ENCODE measurements at regions not wholly inside any gene's neighbourhood (a gene's known extent, or its start where the extent isn't known, plus 50 kb on each side); places are given as distances from the start of the nearest gene placed in this dataset.

DNA sequence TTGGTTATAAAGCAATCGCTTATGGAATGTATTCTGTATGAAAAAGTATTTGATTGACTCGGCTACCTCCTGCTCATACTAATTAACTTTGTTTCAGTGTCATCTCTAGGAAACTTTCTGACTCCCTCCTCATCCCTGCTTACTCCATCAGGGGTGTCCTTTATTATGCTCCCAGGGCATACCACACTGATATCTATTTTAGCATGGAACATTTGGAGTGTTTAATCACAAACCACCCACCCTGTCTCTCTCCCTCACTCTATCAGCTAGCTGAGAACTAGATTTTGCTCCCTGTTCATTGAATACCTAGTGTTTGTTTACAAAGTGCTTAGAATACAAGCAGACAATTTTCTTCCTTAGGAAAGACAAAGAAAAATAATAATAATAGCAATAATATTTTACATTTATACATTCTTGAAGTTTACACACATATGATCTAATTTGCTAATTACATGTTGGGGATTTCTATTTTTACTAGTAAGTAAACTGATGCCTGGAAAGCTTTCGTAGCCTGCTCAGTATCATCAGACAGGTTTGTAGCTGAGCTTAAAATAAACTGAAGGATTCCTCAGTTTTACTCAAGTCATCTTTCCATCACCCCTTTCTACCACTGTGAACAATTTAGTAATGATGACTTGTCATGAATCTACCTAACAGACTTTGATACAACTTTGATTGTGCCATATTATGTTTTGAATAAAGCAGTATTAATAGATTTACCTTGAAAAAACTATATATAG, 811.4 kb upstream of the HS3ST1 start:
- no peaks in the 10 kb centered on the region for H3K4me1 ChIP-seq (ENCODE audit: insufficient read depth, poor library complexity, severe bottlenecking)
- H3K27ac ChIP-seq (ENCODE audit: poor library complexity, severe bottlenecking): no peak overlapping the region
- no peaks in the 10 kb centered on the region for H3K36me3 ChIP-seq (ENCODE audit: low read depth)
- no peak overlapping the region for H3K4me3 ChIP-seq (ENCODE audit: severe bottlenecking)
- H3K27me3 ChIP-seq (ENCODE audit: insufficient read depth, poor library complexity, severe bottlenecking): peaks cover 29% of the 10 kb centered on the region
- TF ChIP-seq, protein P1, sequence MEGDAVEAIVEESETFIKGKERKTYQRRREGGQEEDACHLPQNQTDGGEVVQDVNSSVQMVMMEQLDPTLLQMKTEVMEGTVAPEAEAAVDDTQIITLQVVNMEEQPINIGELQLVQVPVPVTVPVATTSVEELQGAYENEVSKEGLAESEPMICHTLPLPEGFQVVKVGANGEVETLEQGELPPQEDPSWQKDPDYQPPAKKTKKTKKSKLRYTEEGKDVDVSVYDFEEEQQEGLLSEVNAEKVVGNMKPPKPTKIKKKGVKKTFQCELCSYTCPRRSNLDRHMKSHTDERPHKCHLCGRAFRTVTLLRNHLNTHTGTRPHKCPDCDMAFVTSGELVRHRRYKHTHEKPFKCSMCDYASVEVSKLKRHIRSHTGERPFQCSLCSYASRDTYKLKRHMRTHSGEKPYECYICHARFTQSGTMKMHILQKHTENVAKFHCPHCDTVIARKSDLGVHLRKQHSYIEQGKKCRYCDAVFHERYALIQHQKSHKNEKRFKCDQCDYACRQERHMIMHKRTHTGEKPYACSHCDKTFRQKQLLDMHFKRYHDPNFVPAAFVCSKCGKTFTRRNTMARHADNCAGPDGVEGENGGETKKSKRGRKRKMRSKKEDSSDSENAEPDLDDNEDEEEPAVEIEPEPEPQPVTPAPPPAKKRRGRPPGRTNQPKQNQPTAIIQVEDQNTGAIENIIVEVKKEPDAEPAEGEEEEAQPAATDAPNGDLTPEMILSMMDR (IDR thresholded peaks at IDR 0.05; ENCODE audit: poor library complexity, severe bottlenecking): no peak
- ATAC-seq (ENCODE audit: low read depth) (no peak), DNase-seq (ENCODE audit: low spot score) (no peak)
- no peaks in the 10 kb centered on the region for H3K9me3 ChIP-seq (ENCODE audit: severe bottlenecking)

DNA sequence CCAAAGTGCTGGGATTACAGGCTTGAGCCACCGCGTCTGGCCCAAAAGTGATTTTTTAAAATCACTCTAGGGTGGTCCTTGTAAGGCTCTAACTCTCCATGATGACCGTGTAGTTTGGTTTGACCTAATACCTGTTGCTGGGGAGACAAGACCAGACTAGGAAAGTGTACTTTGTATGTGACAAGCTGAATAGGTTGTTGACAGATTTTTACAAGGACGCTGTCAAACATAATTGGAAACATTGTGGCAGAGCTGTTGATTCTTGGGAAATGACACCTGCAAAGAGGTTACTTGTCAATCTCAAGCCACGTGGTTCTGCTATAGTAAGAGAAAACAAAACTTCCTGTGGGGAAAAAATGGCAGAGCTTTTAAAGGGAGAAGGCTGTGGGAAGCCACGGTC, 802.4 kb upstream of the HS3ST1 start:
- DNase-seq (ENCODE audit: low spot score) (no peak), ATAC-seq (ENCODE audit: low read depth) (no peak)
- Histone ChIP-seq H3K27ac (ENCODE audit: poor library complexity, severe bottlenecking) (no peak overlapping the region), H3K9me3 (ENCODE audit: severe bottlenecking) (no peaks in the 10 kb centered on the region), H3K4me3 (ENCODE audit: severe bottlenecking) (no peak overlapping the region), H3K36me3 (ENCODE audit: low read depth) (no peaks in the 10 kb centered on the region), H3K27me3 (ENCODE audit: insufficient read depth, poor library complexity, severe bottlenecking) (no peaks in the 10 kb centered on the region), H3K4me1 (ENCODE audit: insufficient read depth, poor library complexity, severe bottlenecking) (no peaks in the 10 kb centered on the region)
- TF ChIP-seq, protein P1 (IDR thresholded peaks at IDR 0.05; ENCODE audit: poor library complexity, severe bottlenecking): no peak

DNA sequence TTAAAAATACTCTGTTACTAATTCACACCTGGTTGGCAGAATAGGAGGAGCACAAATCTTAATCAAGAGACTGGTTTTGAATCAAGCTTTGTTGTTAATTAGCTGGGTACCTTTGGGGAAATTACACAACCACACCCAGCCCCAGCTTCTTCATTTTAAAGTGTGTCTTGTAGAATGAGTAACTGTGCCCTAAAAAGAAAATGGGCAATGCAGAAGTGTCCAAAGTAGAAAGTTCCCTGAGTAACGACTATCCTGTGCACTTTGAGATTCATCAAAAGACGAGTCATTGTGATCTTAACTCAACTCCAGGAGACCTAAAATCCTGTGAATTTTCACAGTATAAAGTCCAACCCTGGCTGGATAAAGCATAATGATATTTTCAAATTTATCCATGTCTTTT, 792.3 kb upstream of the HS3ST1 start:
- Histone ChIP-seq H3K27me3 (ENCODE audit: insufficient read depth, poor library complexity, severe bottlenecking) (no peaks in the 10 kb centered on the region), H3K9me3 (ENCODE audit: severe bottlenecking) (no peaks in the 10 kb centered on the region), H3K36me3 (ENCODE audit: low read depth) (no peaks in the 10 kb centered on the region), H3K4me3 (ENCODE audit: severe bottlenecking) (no peak overlapping the region), H3K4me1 (ENCODE audit: insufficient read depth, poor library complexity, severe bottlenecking) (no peaks in the 10 kb centered on the region), H3K27ac (ENCODE audit: poor library complexity, severe bottlenecking) (no peak overlapping the region)
- ATAC-seq (ENCODE audit: low read depth) (no peak), DNase-seq (ENCODE audit: low spot score) (no peak)
- TF ChIP-seq, protein P1 (IDR thresholded peaks at IDR 0.05; ENCODE audit: poor library complexity, severe bottlenecking): no peak

DNA sequence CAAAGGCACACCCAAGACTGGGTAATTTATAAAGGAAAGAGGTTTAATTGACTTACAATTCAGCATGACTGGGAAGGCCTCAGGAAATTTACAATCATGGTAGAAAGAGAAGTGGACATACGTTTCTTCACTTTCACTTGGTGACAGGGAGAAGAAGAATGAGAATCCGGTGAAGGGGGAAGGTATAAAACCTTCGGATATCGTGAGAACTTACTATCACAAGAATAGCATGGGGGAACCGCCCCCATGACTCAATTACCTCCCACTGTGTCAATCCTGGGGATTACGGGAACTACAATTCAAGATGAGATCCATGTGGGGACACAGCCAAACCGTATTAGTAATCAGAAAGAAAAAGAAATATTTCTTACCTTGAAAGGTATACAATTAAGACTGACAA, 782.9 kb upstream of the HS3ST1 start:
- H3K4me1 ChIP-seq (ENCODE audit: insufficient read depth, poor library complexity, severe bottlenecking): no peaks in the 10 kb centered on the region
- no peaks in the 10 kb centered on the region for H3K27me3 ChIP-seq (ENCODE audit: insufficient read depth, poor library complexity, severe bottlenecking)
- no peak overlapping the region for H3K4me3 ChIP-seq (ENCODE audit: severe bottlenecking)
- no peaks in the 10 kb centered on the region for H3K36me3 ChIP-seq (ENCODE audit: low read depth)
- ATAC-seq (ENCODE audit: low read depth) (no peak), DNase-seq (ENCODE audit: low spot score) (no peak)
- TF ChIP-seq, protein P1 (IDR thresholded peaks at IDR 0.05; ENCODE audit: poor library complexity, severe bottlenecking): no peak
- no peaks in the 10 kb centered on the region for H3K9me3 ChIP-seq (ENCODE audit: severe bottlenecking)
- H3K27ac ChIP-seq (ENCODE audit: poor library complexity, severe bottlenecking): no peak overlapping the region

DNA sequence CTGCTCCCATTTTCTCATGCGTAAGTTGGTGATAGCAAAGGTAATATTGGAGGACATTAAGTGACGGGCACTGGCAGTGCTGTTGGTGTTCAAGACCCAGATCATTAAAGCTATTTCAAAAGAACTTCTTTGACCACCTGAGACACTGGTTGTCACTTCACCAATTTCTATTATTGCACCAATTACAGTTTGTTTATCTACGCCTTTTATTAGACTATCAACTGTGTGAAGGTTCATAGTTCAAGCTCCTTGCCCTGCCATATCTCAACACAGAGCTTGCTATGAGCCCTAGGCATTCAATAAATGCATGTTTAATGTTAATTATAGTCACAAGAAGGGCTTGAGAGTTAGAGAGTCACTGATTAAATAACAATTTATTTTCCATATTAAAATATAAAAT, 778.7 kb upstream of the HS3ST1 start:
- DNase-seq (ENCODE audit: low spot score) (no peak), ATAC-seq (ENCODE audit: low read depth) (no peak)
- H3K36me3 ChIP-seq (ENCODE audit: low read depth): no peaks in the 10 kb centered on the region
- H3K27me3 ChIP-seq (ENCODE audit: insufficient read depth, poor library complexity, severe bottlenecking): no peaks in the 10 kb centered on the region
- H3K4me1 ChIP-seq (ENCODE audit: insufficient read depth, poor library complexity, severe bottlenecking): no peaks in the 10 kb centered on the region
- no peak overlapping the region for H3K27ac ChIP-seq (ENCODE audit: poor library complexity, severe bottlenecking)
- H3K4me3 ChIP-seq (ENCODE audit: severe bottlenecking): no peak overlapping the region
- peaks cover 2% of the 10 kb centered on the region for H3K9me3 ChIP-seq (ENCODE audit: severe bottlenecking)
- TF ChIP-seq, protein P1 (IDR thresholded peaks at IDR 0.05; ENCODE audit: poor library complexity, severe bottlenecking): no peak

Data from RWPE2 (cell line).